ENCODE measurements at regions not wholly inside any gene's neighbourhood (a gene's known extent, or its start where the extent isn't known, plus 50 kb on each side); places are given as distances from the start of the nearest gene placed in this dataset.
"Not testable (repeated sequence)": the region's sequence is repeated elsewhere in the genome, so short reads cannot be mapped to it uniquely, and the experiment has no call there.

DNA sequence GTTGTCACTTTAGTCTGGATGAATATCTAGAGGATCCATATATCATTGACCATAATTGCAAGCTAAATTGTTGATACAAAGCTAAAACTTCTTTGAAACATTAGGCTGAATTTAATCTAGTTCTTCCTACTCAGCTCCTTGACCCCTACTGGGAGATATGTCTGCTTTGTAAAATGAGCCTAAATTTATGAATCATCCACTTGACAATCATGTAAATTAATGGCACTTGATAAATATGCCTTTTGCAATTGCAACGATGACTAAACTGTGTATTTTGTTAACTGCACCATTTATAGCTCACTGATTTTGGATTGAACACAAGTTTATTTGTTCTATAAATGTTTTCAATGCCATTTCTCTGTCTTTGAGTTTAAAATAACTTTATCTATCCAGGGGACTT is 1616.5 kb upstream of the FLRT2 start:
- H3K27me3 ChIP-seq: no peaks in the 10 kb centered on the region
- no peak overlapping the region for H3K27ac ChIP-seq
- intact Hi-C loops (cut with DNase I; ENCODE audit: low total_unique reads): no loop called here
- H3K4me1 ChIP-seq: no peaks in the 10 kb centered on the region
- in situ Hi-C loops (cut with MboI; ENCODE audit: low pct_ligation_motif_present in 1 of 4, low pct_unique_long_range_greater_than_20kb in 1 of 4, low sequenced_read_pairs in 3 of 4): no loop called here
- 63 to 70% methylated on average over 1 of the region's 1 CpG for WGBS, 2 donors (ENCODE audit: low coverage in 1 of 2)
- no peaks in the 10 kb centered on the region for H3K36me3 ChIP-seq
- no peak overlapping the region for H3K4me3 ChIP-seq
- no peak for TF ChIP-seq POLR2A (IDR thresholded peaks at IDR 0.05)
- TF ChIP-seq, protein P1, sequence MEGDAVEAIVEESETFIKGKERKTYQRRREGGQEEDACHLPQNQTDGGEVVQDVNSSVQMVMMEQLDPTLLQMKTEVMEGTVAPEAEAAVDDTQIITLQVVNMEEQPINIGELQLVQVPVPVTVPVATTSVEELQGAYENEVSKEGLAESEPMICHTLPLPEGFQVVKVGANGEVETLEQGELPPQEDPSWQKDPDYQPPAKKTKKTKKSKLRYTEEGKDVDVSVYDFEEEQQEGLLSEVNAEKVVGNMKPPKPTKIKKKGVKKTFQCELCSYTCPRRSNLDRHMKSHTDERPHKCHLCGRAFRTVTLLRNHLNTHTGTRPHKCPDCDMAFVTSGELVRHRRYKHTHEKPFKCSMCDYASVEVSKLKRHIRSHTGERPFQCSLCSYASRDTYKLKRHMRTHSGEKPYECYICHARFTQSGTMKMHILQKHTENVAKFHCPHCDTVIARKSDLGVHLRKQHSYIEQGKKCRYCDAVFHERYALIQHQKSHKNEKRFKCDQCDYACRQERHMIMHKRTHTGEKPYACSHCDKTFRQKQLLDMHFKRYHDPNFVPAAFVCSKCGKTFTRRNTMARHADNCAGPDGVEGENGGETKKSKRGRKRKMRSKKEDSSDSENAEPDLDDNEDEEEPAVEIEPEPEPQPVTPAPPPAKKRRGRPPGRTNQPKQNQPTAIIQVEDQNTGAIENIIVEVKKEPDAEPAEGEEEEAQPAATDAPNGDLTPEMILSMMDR (IDR thresholded peaks at IDR 0.05): no peak
- TF ChIP-seq EP300 (IDR thresholded peaks at IDR 0.05; ENCODE audit: low read depth): no peak
- TF ChIP-seq POLR2AphosphoS5 (IDR thresholded peaks at IDR 0.05): no peak
- DNase-seq: no peak
- H3K9me3 ChIP-seq: peaks cover 0 to 3% of the 10 kb centered on the region in 2 donors

DNA sequence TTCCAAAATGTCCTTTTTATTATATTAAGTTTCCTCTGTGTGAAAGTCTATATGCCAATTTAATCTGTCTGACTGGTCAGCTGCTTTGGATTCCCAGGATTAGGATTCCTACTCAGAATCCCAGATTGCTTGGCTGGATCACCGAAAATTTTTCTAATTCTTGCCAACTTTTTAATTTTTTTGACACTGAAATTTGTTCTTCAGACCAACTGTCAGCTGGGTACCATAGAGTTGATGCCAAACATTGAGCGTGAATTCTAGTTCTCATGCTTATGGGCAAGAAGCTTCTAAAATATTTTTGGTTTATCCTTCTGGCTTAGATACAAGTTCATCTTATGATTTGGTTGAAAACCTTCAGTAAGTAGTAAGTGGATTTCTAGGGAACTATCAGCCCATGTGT is 1611.4 kb upstream of the FLRT2 start:
- intact Hi-C loops (cut with DNase I; ENCODE audit: low total_unique reads) (no loop called here), in situ Hi-C loops (cut with MboI; ENCODE audit: low pct_ligation_motif_present in 1 of 4, low pct_unique_long_range_greater_than_20kb in 1 of 4, low sequenced_read_pairs in 3 of 4) (no loop called here)
- Histone ChIP-seq H3K36me3 (no peaks in the 10 kb centered on the region), H3K27ac (no peak overlapping the region), H3K27me3 (no peaks in the 10 kb centered on the region), H3K4me1 (no peaks in the 10 kb centered on the region), H3K9me3 (peaks cover 0 to 3% of the 10 kb centered on the region in 2 donors), H3K4me3 (no peak overlapping the region)
- no peak for TF ChIP-seq POLR2A (IDR thresholded peaks at IDR 0.05)
- no peak for TF ChIP-seq POLR2AphosphoS5 (IDR thresholded peaks at IDR 0.05)
- TF ChIP-seq EP300 (IDR thresholded peaks at IDR 0.05; ENCODE audit: low read depth): no peak
- TF ChIP-seq, protein P1 (IDR thresholded peaks at IDR 0.05): no peak
- no peak for DNase-seq
- 70 to 71% methylated on average over 2 of the region's 2 CpGs for WGBS, 2 donors (ENCODE audit: low coverage in 1 of 2)

DNA sequence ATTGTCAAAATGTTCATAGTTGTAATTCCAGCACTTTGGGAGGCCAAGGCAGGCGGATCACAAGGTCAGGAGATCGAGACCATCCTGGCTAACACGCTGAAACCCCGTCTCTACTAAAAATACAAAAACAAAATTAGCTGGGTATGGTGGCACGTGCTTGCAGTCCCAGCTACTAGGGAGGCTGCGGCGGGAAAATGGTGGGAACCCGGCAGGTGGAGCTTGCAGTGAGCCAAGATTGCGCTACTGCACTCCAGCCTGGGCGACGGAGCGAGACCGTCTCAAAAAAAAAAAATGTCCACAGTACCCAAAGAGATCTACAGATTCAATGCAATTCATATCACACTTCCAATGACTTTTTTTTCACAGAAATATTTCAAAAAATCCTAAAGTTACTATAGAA is 1610.3 kb upstream of the FLRT2 start:
- H3K4me3 ChIP-seq; DNase-seq; H3K9me3 ChIP-seq; H3K4me1 ChIP-seq; H3K27me3 ChIP-seq; intact Hi-C loops (cut with DNase I; ENCODE audit: low total_unique reads); H3K27ac ChIP-seq; in situ Hi-C loops (cut with MboI; ENCODE audit: low pct_ligation_motif_present in 1 of 4, low pct_unique_long_range_greater_than_20kb in 1 of 4, low sequenced_read_pairs in 3 of 4); H3K36me3 ChIP-seq: not testable (repeated sequence)
- whole genome bisulfite sequencing, 2 donors (ENCODE audit: low coverage in 1 of 2): 92 to 98% methylated on average over 6 to 13 of the region's 13 CpGs

DNA sequence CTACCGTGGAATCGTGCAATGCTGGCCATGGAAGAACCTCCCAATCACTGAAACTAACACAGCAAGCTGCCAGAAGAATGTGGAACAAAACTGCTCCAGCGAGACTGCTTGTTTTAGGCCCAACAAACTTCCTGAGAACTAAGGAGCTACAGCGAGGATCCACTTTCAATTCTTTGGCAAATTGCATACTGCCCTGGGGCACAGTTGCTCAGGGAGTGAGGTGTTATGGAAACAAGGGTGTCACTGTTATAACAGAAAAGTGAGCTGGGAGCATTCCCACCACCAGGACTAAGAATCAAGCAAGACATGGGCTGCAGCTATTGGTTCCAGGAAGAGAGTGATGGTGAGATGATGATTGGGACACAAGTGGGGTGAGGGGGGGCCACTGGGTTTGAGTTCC is 1606.1 kb upstream of the FLRT2 start:
- Histone ChIP-seq H3K4me3 (no peak overlapping the region), H3K36me3 (no peaks in the 10 kb centered on the region), H3K9me3 (peaks cover 0 to 4% of the 10 kb centered on the region in 2 donors), H3K4me1 (no peaks in the 10 kb centered on the region), H3K27ac (no peak overlapping the region), H3K27me3 (no peaks in the 10 kb centered on the region)
- TF ChIP-seq POLR2AphosphoS5 (IDR thresholded peaks at IDR 0.05) (no peak), EP300 (IDR thresholded peaks at IDR 0.05; ENCODE audit: low read depth) (no peak), POLR2A (IDR thresholded peaks at IDR 0.05) (no peak)
- TF ChIP-seq, protein P1 (IDR thresholded peaks at IDR 0.05): no peak
- in situ Hi-C loops (cut with MboI; ENCODE audit: low pct_ligation_motif_present in 1 of 4, low pct_unique_long_range_greater_than_20kb in 1 of 4, low sequenced_read_pairs in 3 of 4) (no loop called here), intact Hi-C loops (cut with DNase I; ENCODE audit: low total_unique reads) (no loop called here)
- 84 to 90% methylated on average over 2 to 4 of the region's 4 CpGs for WGBS, 2 donors (ENCODE audit: low coverage in 1 of 2)
- DNase-seq: no peak

DNA sequence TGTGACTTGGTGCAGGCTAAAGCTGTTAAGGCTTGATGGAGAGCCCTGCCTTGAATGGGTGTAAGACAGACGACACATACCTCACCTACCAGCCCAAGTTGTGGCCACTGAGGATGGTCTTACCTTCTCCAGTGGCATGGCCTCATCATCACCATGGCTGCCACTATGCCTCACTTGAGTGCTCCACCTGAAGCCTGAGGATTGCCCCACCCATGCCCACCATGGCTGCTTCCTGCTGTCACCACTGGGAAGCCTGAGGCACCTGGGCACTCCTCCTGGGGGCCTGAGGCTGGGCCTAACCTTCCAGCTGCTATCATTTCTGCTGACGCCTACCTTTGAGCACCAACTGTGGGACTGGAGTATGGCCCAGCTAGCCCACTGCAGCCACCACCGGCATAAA is 1605.7 kb upstream of the FLRT2 start:
- no peak overlapping the region for H3K27ac ChIP-seq
- H3K9me3 ChIP-seq: peaks cover 0 to 4% of the 10 kb centered on the region in 2 donors
- TF ChIP-seq EP300 (IDR thresholded peaks at IDR 0.05; ENCODE audit: low read depth): no peak
- TF ChIP-seq, protein P1 (IDR thresholded peaks at IDR 0.05): no peak
- no peak for TF ChIP-seq POLR2AphosphoS5 (IDR thresholded peaks at IDR 0.05)
- TF ChIP-seq POLR2A (IDR thresholded peaks at IDR 0.05): no peak
- no peaks in the 10 kb centered on the region for H3K36me3 ChIP-seq
- DNase-seq: no peak
- H3K27me3 ChIP-seq: no peaks in the 10 kb centered on the region
- no peak overlapping the region for H3K4me3 ChIP-seq
- in situ Hi-C loops (cut with MboI; ENCODE audit: low pct_ligation_motif_present in 1 of 4, low pct_unique_long_range_greater_than_20kb in 1 of 4, low sequenced_read_pairs in 3 of 4) (no loop called here), intact Hi-C loops (cut with DNase I; ENCODE audit: low total_unique reads) (no loop called here)
- H3K4me1 ChIP-seq: no peaks in the 10 kb centered on the region
- WGBS, 2 donors (ENCODE audit: low coverage in 1 of 2): 81% methylated on average over 3 of the region's 3 CpGs; no CpG with 5 or more reads in 1 of the 2 donors

Measured in transverse colon (tissue), 4 donors.